ENCODE measurements at regions not wholly inside any gene's neighbourhood (a gene's known extent, or its start where the extent isn't known, plus 50 kb on each side); places are given as distances from the start of the nearest gene placed in this dataset.

DNA sequence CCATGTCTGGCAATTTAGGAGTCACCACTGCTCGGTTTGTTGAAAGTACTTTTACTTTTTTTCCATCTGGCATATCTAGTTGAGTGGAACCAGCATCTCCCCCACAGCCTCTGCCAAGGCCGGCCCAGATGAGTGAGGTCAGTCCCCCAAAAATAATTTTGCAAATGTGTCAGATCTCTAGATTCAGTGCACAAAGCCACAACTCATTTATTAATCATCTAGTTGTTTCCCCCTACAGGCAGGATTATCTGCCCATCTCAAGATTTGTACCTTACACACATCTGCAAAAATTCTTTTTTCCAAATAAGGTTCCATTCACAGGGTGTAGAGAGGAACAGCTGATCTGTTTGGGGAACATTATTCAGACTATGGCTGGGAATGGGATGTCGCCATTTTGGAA, 174.0 kb upstream of the MXRA5 start:
- TF ChIP-seq, protein P1, sequence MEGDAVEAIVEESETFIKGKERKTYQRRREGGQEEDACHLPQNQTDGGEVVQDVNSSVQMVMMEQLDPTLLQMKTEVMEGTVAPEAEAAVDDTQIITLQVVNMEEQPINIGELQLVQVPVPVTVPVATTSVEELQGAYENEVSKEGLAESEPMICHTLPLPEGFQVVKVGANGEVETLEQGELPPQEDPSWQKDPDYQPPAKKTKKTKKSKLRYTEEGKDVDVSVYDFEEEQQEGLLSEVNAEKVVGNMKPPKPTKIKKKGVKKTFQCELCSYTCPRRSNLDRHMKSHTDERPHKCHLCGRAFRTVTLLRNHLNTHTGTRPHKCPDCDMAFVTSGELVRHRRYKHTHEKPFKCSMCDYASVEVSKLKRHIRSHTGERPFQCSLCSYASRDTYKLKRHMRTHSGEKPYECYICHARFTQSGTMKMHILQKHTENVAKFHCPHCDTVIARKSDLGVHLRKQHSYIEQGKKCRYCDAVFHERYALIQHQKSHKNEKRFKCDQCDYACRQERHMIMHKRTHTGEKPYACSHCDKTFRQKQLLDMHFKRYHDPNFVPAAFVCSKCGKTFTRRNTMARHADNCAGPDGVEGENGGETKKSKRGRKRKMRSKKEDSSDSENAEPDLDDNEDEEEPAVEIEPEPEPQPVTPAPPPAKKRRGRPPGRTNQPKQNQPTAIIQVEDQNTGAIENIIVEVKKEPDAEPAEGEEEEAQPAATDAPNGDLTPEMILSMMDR (IDR thresholded peaks at IDR 0.05), result no peak
- TF ChIP-seq POLR2A (IDR thresholded peaks at IDR 0.05), result no peak

All from heart left ventricle (tissue), 13 donors.